HG02938 (cell line): ENCODE measurements at regions not wholly inside any gene's neighbourhood (a gene's known extent, or its start where the extent isn't known, plus 50 kb on each side); places are given as distances from the start of the nearest gene placed in this dataset.

Experiments
- ATAC-seq: cut with Tn5 transposase; IDR thresholded peaks from one replicate; pipeline ENCODE4 v1.9.1; 2021; ENCODE audit warnings: mild to moderate bottlenecking, moderate library complexity; ENCODE audit not compliant: unreplicated experiment

DNA sequence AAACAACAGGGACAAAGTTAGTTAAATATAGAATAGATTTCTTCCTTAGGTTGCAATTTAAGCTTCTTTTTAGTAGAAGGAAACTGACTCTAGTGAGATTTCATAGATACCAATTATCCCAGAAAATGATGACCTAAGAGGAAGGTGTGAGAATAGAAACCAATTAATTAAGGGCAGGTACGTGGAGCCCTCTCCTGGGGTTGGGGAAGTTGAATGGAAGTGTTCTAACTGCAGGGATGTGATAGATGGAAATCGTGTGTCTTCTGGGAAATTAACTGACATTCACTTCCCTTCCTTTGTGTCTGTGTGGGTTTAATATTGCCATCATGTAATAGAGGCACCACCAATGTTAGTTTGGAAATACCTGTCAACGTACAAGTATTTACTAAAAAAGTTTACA is 204.1 kb upstream of the ANK2 start:
- no peak for ATAC-seq

- no peak for ATAC-seq
Observed at GRCh38 chr4:112847045-112847444, 202.4 kb upstream of the ANK2 start.

DNA sequence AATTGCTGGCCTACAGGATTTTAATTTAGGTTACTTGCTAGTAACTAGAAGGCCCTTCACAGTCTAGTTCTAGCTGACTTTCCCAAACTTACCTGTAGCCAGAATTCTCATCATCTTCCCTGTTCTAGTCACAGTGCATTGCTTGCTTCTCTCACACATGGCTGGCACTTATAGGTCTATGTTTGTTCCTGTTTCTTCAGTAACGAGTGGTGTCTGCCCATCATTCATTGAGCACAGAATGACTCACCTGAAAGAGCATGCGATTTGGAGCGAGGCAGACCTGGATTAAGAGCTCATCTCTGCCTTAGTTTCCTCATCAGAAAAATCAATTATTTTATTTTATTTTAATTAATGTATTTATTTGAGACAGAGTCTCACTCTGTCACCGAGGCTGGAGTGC is 201.7 kb upstream of the ANK2 start:
- ATAC-seq = no peak

GRCh38 chr4:112848911-112849310 is 200.5 kb upstream of the ANK2 start:
- no peak for ATAC-seq

- ATAC-seq = no peak
Observed at GRCh38 chr4:112852601-112853000, 196.9 kb upstream of the ANK2 start.

- ATAC-seq = no peak
Observed at GRCh38 chr4:112853662-112854256, 195.7 kb upstream of the ANK2 start.

DNA sequence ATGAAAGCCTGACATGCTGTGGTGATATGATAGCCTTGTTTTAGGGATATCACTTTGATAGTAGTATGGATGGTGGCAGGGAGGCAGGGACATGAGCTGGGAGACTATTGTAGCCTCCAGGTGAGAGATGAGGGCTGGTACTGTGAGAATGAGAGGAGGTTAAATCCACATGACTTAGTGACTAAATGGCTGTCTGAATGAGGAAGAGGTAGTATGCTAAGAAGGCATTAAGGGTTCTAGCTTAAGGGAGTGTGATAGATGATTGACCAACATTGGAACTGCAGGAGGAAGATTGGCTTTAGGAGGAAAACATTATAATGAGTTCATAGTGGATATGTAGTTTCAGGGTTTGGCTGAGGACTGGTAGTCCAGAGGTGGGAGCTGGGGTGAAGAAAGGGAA is 195.0 kb upstream of the ANK2 start:
- no peak for ATAC-seq

DNA sequence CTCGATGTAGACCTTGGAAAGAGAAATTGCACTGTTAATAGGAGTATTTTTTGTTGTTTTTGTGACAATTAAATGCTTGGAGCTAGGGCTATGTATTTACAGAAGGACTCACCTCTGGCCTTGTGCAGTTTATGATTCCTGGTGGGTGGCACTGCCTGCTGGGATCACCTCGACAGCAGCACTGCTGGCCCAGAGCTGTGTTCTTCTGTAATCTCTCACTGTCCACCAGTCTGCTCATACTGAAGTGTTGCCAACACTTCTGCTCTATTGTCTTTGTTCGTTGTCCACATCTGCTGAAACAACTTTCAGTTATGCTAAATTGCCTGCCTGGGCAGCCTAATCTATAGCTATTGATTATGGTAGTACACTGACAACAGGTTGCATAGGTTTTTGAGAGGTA is 194.4 kb upstream of the ANK2 start:
- no peak for ATAC-seq

DNA sequence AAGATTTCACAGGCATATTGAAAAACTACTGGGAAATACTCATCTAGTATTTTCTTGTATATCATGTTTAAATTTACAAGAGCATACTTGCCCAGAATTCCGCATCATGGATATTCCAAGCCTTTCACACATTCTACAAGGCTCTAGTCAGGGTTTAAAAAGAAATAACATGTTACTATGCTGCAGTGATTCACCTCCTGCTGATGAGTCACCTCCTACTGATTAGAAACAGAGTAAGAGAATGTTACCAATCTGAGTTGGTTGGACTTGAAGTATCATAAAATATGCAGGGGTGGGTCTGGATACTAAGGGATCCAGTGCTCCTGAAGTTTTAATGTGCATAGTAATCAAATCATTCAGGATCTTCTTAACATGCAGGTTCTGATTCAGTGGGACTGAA is 192.0 kb upstream of the ANK2 start:
- ATAC-seq = no peak

- ATAC-seq = no peak
Observed at GRCh38 chr4:112858751-112859150, 190.7 kb upstream of the ANK2 start.

DNA sequence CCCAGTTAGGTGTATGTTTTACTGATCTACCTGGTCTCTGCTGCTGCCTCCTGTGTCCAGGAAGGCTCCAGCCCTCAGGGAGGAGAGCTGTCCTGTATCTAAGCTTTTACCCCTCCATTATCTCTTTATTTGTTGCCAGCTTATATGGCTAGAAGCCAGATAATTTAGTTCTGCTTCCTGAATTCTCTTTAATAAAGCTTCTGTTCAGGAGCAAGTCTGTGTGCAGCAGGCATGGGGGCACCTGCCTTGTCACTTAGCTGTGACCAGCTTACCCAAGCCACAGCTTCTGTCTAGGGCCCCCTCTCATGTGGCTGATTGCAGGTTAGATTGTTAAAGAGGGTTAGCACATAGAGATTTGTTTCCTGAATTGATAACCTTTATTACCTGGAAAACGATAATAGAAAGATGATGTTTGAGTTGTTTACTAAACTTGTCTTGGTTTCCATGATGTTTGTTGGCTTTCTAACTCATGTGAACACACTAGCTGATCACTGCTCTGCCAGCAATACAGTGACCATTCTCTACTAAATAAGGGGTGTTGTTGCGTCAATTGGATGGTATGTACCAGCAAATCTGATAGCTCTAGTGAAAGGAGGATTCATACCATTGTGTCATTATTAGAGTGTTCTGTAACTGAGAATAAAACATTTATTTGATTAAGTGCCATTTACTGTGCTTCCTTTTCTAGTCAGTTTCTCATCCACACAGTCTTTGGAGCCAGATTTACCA is 189.8 kb upstream of the ANK2 start:
- no peak for ATAC-seq

- ATAC-seq = no peak
Observed at GRCh38 chr4:112860830-112861690, 188.4 kb upstream of the ANK2 start.

- ATAC-seq = no peak
Observed at GRCh38 chr4:112861691-112862674, 187.5 kb upstream of the ANK2 start.

DNA sequence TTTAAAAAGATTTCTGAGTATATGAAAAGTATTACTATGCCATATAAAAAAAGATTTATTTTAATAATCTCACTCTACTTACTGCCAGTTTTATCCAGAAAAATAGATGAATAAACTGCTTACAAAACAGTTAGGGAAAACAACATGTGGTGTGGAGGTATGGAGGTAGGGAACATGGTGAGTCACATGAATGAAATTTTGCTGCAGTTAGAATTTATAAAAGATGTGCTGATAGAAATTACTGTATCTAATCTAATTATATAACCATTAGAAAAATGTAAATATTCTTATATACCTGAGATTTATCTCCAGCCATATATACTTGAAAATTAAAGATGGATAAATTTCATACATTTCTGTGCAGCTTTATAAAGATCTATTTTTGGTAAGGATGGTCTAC is 184.0 kb upstream of the ANK2 start:
- ATAC-seq = no peak

GRCh38 chr4:112876316-112876715 is 173.1 kb upstream of the ANK2 start:
- ATAC-seq = no peak

- no peak for ATAC-seq
Observed at GRCh38 chr4:112881842-112882241, 167.6 kb upstream of the ANK2 start.

GRCh38 chr4:112882286-112882685 is 167.2 kb upstream of the ANK2 start:
- ATAC-seq = no peak

GRCh38 chr4:112884406-112884805 is 165.0 kb upstream of the ANK2 start:
- no peak for ATAC-seq

GRCh38 chr4:112885897-112886296 is 163.6 kb upstream of the ANK2 start:
- ATAC-seq = no peak

DNA sequence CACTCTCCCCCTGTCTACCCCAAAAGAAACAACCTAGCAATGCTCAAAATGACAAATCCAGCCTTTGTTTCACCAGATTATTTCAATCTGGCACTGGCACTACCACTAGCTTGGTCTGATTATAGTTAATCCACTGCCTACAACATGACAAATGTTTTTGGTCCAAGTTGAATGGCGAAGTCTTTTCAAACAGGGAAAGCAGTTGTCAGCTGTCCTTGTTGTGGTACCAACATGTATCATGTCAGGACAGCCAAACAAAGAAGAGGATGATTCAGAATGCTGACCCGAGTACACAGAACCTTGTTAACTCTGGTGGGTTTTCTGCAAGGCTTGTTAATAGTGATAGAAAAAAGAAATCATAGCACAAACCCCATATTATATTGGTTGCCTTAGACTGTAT is 160.8 kb upstream of the ANK2 start:
- no peak for ATAC-seq

DNA sequence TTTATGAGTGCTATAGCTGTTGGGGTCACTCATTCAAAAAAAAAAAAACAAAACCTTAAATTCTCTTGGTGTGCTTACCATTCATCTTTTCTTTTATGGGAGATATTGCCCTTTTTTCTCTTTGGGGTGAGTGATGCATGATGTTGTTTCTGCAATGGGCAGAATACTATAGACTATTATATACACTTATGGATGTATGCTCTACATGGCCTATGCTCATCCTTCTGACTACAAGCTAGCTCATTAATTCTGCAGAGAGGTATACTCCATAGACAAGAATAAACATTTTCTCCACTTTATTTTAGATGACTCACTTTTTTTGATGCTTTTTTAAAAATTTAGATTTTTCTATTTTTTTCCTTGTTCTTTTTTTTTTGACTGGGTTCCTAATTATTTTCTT is 160.3 kb upstream of the ANK2 start:
- ATAC-seq = no peak
